IPS-18c (cell line): ENCODE measurements at regions not wholly inside any gene's neighbourhood (a gene's known extent, or its start where the extent isn't known, plus 50 kb on each side); places are given as distances from the start of the nearest gene placed in this dataset.

ENCODE experiments used
- H3K4me3 ChIP-seq: 2 replicates; pipeline ENCODE4 v1.7.0; 2013; ENCODE audit warnings: low read depth, mild to moderate bottlenecking, low read length, moderate library complexity; ENCODE audit not compliant: insufficient read depth
- H3K9me3 ChIP-seq: one replicate; pipeline ENCODE4 v1.6.1; 2013; ENCODE audit warnings: mild to moderate bottlenecking, low read length, moderate library complexity; ENCODE audit not compliant: control insufficient read depth, insufficient read depth

GRCh38 chr1:55980582-55980981 is 598.8 kb downstream of the PLPP3 start:
- H3K4me3 ChIP-seq: no peak overlapping the region
- H3K9me3 ChIP-seq: no peaks in the 10 kb centered on the region

- Histone ChIP-seq H3K4me3 (no peak overlapping the region), H3K9me3 (no peaks in the 10 kb centered on the region)
Measured at GRCh38 chr1:55974714-55975441, 604.5 kb downstream of the PLPP3 start.

GRCh38 chr1:55970526-55971110 is 608.7 kb downstream of the PLPP3 start:
- Histone ChIP-seq H3K9me3 (no peaks in the 10 kb centered on the region), H3K4me3 (no peak overlapping the region)

GRCh38 chr1:55969322-55969721 is 610.0 kb downstream of the PLPP3 start:
- H3K4me3 ChIP-seq: no peak overlapping the region

GRCh38 chr1:55968661-55969060 is 610.7 kb downstream of the PLPP3 start:
- no peaks in the 10 kb centered on the region for H3K9me3 ChIP-seq
- no peak overlapping the region for H3K4me3 ChIP-seq

More at GRCh38 chr1:55969322-55969721, 610.0 kb downstream of the PLPP3 start:
- no peaks in the 10 kb centered on the region for H3K9me3 ChIP-seq

- no peaks in the 10 kb centered on the region for H3K9me3 ChIP-seq
- H3K4me3 ChIP-seq: no peak overlapping the region
Measured at GRCh38 chr1:55965981-55966461, 613.3 kb downstream of the PLPP3 start.

- Histone ChIP-seq H3K4me3 (no peak overlapping the region), H3K9me3 (peaks cover 2% of the 10 kb centered on the region)
Measured at GRCh38 chr1:55962472-55962871, 616.9 kb downstream of the PLPP3 start.

GRCh38 chr1:55959136-55959548 is 620.2 kb downstream of the PLPP3 start:
- Histone ChIP-seq H3K4me3 (no peak overlapping the region), H3K9me3 (peaks cover 2% of the 10 kb centered on the region)

GRCh38 chr1:55958498-55958897 is 620.9 kb downstream of the PLPP3 start:
- Histone ChIP-seq H3K4me3 (no peak overlapping the region), H3K9me3 (peaks cover 2% of the 10 kb centered on the region)

- Histone ChIP-seq H3K9me3 (peaks cover 2% of the 10 kb centered on the region), H3K4me3 (no peak overlapping the region)
Measured at GRCh38 chr1:55957276-55957675, 622.1 kb downstream of the PLPP3 start.

- peaks cover 2% of the 10 kb centered on the region for H3K9me3 ChIP-seq
- no peak overlapping the region for H3K4me3 ChIP-seq
Measured at GRCh38 chr1:55955016-55955621, 624.2 kb downstream of the PLPP3 start.

GRCh38 chr1:55951291-55951690 is 628.1 kb downstream of the PLPP3 start:
- H3K4me3 ChIP-seq: no peak overlapping the region
- H3K9me3 ChIP-seq: no peaks in the 10 kb centered on the region

GRCh38 chr1:55947446-55947845 is 631.9 kb downstream of the PLPP3 start:
- Histone ChIP-seq H3K9me3 (no peaks in the 10 kb centered on the region), H3K4me3 (no peak overlapping the region)

GRCh38 chr1:55943721-55944435 is 635.5 kb downstream of the PLPP3 start:
- no peaks in the 10 kb centered on the region for H3K9me3 ChIP-seq
- no peak overlapping the region for H3K4me3 ChIP-seq

GRCh38 chr1:55943012-55943411 is 636.4 kb downstream of the PLPP3 start:
- no peak overlapping the region for H3K4me3 ChIP-seq
- H3K9me3 ChIP-seq: no peaks in the 10 kb centered on the region

GRCh38 chr1:55939866-55940265 is 639.5 kb downstream of the PLPP3 start:
- no peak overlapping the region for H3K4me3 ChIP-seq
- H3K9me3 ChIP-seq: no peaks in the 10 kb centered on the region

GRCh38 chr1:55938861-55939260 is 640.5 kb downstream of the PLPP3 start:
- Histone ChIP-seq H3K4me3 (no peak overlapping the region), H3K9me3 (no peaks in the 10 kb centered on the region)
